GM04504 (cell line): ENCODE measurements at regions not wholly inside any gene's neighbourhood (a gene's known extent, or its start where the extent isn't known, plus 50 kb on each side); places are given as distances from the start of the nearest gene placed in this dataset.

Source experiments
- DNase-seq: peaks from one replicate; pipeline ENCODE4 v3.0.0-alpha.2; 2012; ENCODE audit warnings: low read depth

DNA sequence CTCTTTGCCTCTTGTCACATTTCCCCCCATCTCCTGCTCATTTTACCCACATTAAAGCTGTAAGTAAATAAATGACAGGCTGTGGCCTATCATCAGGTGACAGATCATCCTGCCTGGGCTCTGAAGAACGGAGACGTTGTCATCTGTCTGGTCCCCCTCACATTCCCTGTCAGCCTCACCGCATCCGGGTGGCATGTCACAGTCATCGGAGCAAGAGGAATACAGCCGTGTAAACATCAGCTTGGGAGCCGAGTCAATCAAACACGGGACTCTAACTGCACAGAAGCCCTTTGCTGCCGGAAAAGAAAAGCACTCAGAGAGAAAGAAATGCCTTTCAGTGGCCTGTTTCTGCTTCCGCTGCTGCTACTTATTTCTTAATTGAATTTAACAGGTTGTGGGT is 371.9 kb upstream of the ID4 start:
- DNase-seq, result no peak

GRCh38 chr6:19465760-19466159 is 371.4 kb upstream of the ID4 start:
- peak; percentile 77 for DNase-seq

GRCh38 chr6:19470333-19470732 is 366.8 kb upstream of the ID4 start:
- no peak for DNase-seq

DNA sequence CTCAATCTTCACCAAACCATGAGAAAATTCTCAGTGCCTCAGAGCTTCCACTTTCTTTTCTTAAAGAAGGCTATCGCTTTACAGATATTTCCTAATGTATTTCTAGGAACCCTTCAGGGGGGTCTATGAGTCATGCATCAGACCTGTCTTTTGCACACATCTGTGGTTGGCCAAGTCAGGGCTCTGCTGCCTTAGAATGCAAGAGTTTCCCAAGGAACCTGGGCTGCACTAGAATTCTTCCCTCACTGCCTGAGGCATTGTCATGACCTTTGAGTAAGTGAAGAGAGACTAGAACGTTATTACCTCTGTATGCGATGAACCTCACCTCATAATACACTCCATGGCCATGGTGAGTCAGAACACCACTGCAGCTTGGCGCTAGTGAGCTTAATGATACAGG is 365.0 kb upstream of the ID4 start:
- DNase-seq, result peak; percentile 78

GRCh38 chr6:19472850-19473249 is 364.3 kb upstream of the ID4 start:
- DNase-seq, result no peak

- no peak for DNase-seq
Observed at GRCh38 chr6:19477563-19477962, 359.6 kb upstream of the ID4 start.

- DNase-seq, result no peak
Observed at GRCh38 chr6:19478273-19478672, 358.9 kb upstream of the ID4 start.

DNA sequence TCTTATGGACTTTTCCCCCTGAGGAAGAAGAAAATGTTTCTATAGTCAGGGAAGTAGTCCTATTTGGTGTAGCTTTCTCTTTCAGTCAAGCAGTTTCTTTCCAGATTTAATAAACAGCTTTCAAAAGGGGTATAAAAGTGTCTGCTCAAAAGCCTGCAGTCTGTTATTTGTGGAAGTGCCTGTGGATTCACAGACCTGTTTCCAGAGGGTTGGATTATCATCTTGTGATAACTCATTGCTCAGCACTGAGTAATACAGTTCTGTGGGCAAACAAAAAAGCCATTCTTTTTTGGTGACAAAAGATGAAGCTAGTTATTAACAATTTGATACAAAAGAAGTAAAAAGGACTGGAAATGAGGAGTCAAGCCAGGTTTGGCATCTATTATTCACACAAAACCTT is 358.2 kb upstream of the ID4 start:
- peak; percentile 22 for DNase-seq

DNA sequence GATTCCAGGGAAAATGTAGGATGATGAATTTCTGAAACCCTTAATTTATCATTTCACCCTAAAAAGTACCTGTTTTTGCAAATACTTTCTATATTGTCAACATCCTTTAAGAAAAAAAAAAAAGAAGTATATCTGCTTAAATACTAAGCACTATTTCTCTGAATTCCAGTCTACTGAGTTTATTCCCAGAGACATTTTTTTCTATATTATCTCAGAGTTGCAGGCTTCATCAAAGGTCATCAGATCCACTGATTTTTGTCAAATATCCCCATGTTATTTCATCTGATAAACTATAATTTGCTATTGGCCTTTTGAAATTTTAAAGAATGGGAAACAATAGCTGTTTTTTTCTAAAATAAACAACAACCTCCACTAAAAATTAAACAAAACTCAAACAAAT is 357.6 kb upstream of the ID4 start:
- no peak for DNase-seq

GRCh38 chr6:19492636-19493405 is 344.3 kb upstream of the ID4 start:
- no peak for DNase-seq

- no peak for DNase-seq
Observed at GRCh38 chr6:19501737-19502245, 335.4 kb upstream of the ID4 start.

DNA sequence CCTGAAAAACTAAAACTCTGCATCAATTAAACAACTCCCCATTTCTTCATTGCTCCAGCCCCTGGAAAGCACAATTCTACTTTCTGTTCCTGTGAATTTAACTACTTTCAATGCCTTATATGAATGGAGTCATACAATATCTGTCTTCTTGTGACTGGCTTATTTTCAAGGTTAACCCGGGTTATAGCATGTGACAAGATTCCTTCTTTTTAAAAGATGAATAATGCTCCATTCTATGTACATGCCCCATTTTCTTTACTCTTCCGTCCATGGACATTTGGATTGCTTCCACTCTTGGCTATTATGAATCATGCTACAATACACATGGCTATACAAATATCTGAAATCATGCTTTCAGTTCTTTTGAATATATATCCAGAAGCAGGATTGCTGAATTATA is 334.9 kb upstream of the ID4 start:
- no peak for DNase-seq

DNA sequence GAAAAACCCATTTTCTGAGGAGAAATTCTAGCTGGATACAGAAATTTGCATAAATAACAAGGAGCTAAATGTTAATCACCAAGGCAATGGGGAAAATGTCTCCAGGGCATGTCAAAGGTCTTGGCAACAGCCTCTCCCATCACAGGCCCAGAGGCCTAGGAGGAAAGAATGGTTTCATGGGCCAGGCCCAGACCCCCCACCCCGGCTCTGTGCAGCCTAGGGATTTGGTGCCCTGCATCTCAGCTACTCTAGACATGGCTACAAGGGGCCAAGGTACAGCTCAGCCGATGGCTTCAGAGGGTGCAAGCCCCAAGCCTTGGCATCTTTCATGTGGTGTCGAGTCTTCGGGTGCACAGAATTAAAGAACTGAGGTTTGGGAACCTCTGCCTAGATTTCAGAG is 321.2 kb upstream of the ID4 start:
- no peak for DNase-seq

GRCh38 chr6:19519941-19520340 is 317.2 kb upstream of the ID4 start:
- no peak for DNase-seq

- DNase-seq, result no peak
Observed at GRCh38 chr6:19524366-19525186, 312.6 kb upstream of the ID4 start.

- DNase-seq, result no peak
Observed at GRCh38 chr6:19525673-19526072, 311.5 kb upstream of the ID4 start.

GRCh38 chr6:19530188-19530587 is 307.0 kb upstream of the ID4 start:
- DNase-seq, result no peak

DNA sequence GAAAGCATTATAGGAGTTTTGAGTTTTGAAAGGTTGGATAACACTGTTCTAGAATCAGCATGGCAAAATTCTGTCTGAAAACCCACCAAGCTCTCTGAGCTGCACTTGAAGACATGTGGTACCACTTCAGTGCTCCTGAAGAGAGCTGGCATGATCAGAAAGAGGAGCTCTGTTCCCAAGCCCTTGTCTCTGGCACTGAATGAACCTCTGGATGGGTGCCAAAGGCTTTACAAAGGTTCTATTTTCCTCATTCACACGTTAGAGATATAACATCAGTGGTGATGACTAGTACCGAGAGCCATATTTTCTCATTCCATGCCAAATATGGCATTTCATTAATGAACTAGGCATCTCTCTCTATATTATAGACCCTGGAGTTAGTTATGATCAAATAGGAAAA is 301.8 kb upstream of the ID4 start:
- DNase-seq, result no peak

GRCh38 chr6:19536838-19537237 is 300.3 kb upstream of the ID4 start:
- DNase-seq, result no peak

- no peak for DNase-seq
Observed at GRCh38 chr6:19538096-19538495, 299.1 kb upstream of the ID4 start.

DNA sequence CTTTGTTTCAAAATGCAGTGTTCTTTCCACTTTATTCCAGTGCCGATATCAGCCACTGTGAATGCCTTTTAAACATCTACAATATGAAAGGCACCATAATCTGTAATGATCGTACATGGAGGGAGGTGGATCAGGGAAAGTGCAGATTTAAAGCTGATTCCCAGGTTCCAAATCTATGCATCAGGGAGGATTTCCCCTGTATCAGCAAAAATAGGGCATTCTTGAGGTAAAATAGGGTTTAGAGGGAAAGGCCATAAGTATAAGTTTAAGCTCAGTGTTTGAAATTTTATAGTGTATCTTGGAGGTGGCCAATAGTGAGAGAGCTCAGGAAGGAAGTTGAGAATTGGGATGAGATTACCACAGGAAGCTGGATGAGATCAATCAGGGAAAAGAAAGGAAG is 289.7 kb upstream of the ID4 start:
- DNase-seq, result no peak

- DNase-seq, result no peak
Observed at GRCh38 chr6:19549109-19549508, 288.1 kb upstream of the ID4 start.

GRCh38 chr6:19550380-19550779 is 286.8 kb upstream of the ID4 start:
- no peak for DNase-seq
